Lower lobe of right lung (tissue), 2 donors: ENCODE measurements at regions not wholly inside any gene's neighbourhood (a gene's known extent, or its start where the extent isn't known, plus 50 kb on each side); places are given as distances from the start of the nearest gene placed in this dataset.
"Not testable (repeated sequence)": the region's sequence is repeated elsewhere in the genome, so short reads cannot be mapped to it uniquely, and the experiment has no call there.

Experiments
- ATAC-seq, 2 donors: fragments of 200-7000 bp; cut with Tn5 transposase; one replicate each; pipeline ENCODE4 v1.9.1; 2020 to 2022; ENCODE audit warnings: mild to moderate bottlenecking in 2 of 2, moderate library complexity in 2 of 2
- DNase-seq: peaks from one replicate; pipeline ENCODE4 v3.0.0-alpha.2; 2020
- H3K27ac ChIP-seq: fragments of 200-600 bp; one replicate; pipeline ENCODE4 v1.8.0; 2022
- H3K27me3 ChIP-seq: fragments of 200-600 bp; one replicate; pipeline ENCODE4 v1.8.0; 2022; ENCODE audit warnings: low read depth
- H3K36me3 ChIP-seq: fragments of 200-600 bp; one replicate; pipeline ENCODE4 v1.8.0; 2022; ENCODE audit warnings: mild to moderate bottlenecking
- H3K4me1 ChIP-seq: fragments of 200-600 bp; one replicate; pipeline ENCODE4 v1.8.0; 2022
- H3K4me3 ChIP-seq: fragments of 200-600 bp; one replicate; pipeline ENCODE4 v1.8.0; 2022; ENCODE audit warnings: mild to moderate bottlenecking
- H3K9me3 ChIP-seq: fragments of 200-600 bp; one replicate; pipeline ENCODE4 v1.8.0; 2022
- intact Hi-C: fragments of 100-400 bp; cut with DNase I; formaldehyde crosslinking; loops from one replicate; pipeline ENCODE4 v1.11.0; 2022
- TF ChIP-seq, protein P1 (sequence below): fragments of 200-600 bp; IDR thresholded peaks from one replicate; pipeline ENCODE4 v1.8.0; 2022; ENCODE audit warnings: antibody characterized with exemption, mild to moderate bottlenecking
- donor health status: DM: no; HTN: yes; CAD: no; lungs with severe emphysema.

DNA sequence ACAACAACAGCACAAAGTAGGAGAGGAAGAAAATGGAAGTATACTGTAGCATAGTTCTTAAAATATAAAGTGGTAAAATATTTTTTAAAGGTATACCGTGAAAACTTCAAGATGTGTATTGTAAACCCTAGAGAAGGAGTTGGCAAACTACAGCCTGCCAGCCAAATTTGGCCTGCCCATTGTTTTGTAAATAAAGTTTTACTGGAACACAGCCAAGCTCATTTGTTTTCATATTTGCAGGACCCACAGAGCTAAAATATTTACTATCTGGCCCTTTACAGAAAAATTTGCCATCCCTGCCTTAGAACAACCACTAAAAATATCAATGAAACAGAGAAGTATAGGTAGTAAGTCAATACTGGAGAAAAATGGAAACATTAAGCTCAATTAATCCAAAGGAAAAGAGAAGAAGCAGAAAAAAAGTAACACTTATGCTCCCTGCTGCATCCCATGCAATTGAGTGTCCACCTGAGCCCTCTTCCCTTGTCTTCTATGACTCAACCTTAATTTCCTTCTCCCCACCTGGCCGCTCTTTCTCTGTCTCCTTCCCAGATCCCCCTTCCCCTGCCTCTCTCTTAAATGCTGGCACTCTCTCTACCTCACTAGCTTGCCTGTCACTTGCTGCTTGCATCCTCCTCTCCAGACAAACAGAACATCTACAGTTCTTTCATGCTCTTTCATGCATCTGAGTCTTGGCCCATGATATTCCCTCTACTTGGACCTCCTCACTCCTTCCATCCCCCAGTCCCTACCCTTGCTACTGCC, 50.6 kb upstream of the FER start:
- Histone ChIP-seq H3K4me1 (no peaks in the 10 kb centered on the region), H3K9me3 (no peaks in the 10 kb centered on the region), H3K36me3 (no peaks in the 10 kb centered on the region), H3K27ac (no peak overlapping the region), H3K27me3 (no peaks in the 10 kb centered on the region), H3K4me3 (no peak overlapping the region)
- intact Hi-C loops: no loop called here
- TF ChIP-seq, protein P1, sequence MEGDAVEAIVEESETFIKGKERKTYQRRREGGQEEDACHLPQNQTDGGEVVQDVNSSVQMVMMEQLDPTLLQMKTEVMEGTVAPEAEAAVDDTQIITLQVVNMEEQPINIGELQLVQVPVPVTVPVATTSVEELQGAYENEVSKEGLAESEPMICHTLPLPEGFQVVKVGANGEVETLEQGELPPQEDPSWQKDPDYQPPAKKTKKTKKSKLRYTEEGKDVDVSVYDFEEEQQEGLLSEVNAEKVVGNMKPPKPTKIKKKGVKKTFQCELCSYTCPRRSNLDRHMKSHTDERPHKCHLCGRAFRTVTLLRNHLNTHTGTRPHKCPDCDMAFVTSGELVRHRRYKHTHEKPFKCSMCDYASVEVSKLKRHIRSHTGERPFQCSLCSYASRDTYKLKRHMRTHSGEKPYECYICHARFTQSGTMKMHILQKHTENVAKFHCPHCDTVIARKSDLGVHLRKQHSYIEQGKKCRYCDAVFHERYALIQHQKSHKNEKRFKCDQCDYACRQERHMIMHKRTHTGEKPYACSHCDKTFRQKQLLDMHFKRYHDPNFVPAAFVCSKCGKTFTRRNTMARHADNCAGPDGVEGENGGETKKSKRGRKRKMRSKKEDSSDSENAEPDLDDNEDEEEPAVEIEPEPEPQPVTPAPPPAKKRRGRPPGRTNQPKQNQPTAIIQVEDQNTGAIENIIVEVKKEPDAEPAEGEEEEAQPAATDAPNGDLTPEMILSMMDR: no peak
- no peak for ATAC-seq
- no peak for DNase-seq

GRCh38 chr5:108696407-108696806, 51.3 kb upstream of the FER start:
- Histone ChIP-seq H3K36me3 (no peaks in the 10 kb centered on the region), H3K27ac (no peak overlapping the region), H3K4me3 (no peak overlapping the region), H3K4me1 (no peaks in the 10 kb centered on the region), H3K27me3 (no peaks in the 10 kb centered on the region), H3K9me3 (no peaks in the 10 kb centered on the region)
- intact Hi-C loops: no loop called here
- TF ChIP-seq, protein P1: no peak
- ATAC-seq (no peak), DNase-seq (no peak)

DNA sequence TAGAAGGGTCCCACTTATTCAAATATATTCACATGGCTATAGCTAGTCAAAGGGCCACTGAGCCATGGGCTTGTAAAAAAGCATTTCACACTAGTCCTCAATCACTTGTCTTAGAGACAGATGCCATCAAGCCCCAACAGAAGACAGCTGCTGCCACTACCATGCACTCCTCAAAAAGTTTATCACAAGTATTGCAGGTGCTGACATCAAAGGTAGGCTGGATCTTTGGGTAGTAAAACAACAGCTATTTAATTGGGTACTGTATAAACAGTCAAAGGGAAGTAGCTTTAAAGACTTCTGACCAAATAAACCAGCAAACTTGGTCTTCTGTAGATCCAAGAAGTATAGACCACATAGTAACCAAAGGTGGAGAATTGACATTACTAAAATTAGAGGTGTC, 59.2 kb upstream of the FER start:
- intact Hi-C loops: no loop called here
- DNase-seq: no peak
- H3K36me3 ChIP-seq: no peaks in the 10 kb centered on the region
- ATAC-seq: no peak
- H3K4me1 ChIP-seq: no peaks in the 10 kb centered on the region
- no peak overlapping the region for H3K27ac ChIP-seq
- no peak overlapping the region for H3K4me3 ChIP-seq
- no peaks in the 10 kb centered on the region for H3K27me3 ChIP-seq
- TF ChIP-seq, protein P1: no peak
- H3K9me3 ChIP-seq: no peaks in the 10 kb centered on the region

GRCh38 chr5:108687595-108688200, 60.0 kb upstream of the FER start:
- TF ChIP-seq, protein P1: no peak
- no peak for DNase-seq
- intact Hi-C loops: no loop called here
- Histone ChIP-seq H3K4me3 (no peak overlapping the region), H3K9me3 (no peaks in the 10 kb centered on the region), H3K27me3 (no peaks in the 10 kb centered on the region), H3K4me1 (no peaks in the 10 kb centered on the region), H3K27ac (no peak overlapping the region), H3K36me3 (no peaks in the 10 kb centered on the region)
- ATAC-seq: no peak

DNA sequence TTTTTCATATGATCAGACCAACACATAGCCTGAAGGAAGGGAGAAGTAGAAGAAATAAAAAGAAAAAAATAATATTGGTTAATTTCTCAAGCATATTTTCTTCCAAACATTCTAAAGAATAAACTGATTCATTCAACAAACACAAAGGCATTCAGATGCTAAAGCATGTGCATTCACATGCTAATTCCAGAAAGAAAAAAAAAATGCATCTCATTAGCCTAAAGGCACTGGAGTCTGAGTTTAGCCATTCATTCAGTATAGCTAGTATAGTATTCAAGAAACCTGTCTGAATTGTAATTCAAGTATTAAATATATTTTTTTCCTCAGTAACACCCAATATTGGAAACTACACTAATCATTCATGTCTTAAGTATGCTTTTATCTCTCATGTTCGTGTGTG, 61.0 kb upstream of the FER start:
- intact Hi-C loops: no loop called here
- H3K9me3 ChIP-seq: no peaks in the 10 kb centered on the region
- DNase-seq (no peak), ATAC-seq (no peak)
- H3K27ac ChIP-seq: no peak overlapping the region
- no peaks in the 10 kb centered on the region for H3K27me3 ChIP-seq
- TF ChIP-seq, protein P1: no peak
- H3K4me3 ChIP-seq: no peak overlapping the region
- peaks cover 1% of the 10 kb centered on the region for H3K4me1 ChIP-seq
- no peaks in the 10 kb centered on the region for H3K36me3 ChIP-seq

DNA sequence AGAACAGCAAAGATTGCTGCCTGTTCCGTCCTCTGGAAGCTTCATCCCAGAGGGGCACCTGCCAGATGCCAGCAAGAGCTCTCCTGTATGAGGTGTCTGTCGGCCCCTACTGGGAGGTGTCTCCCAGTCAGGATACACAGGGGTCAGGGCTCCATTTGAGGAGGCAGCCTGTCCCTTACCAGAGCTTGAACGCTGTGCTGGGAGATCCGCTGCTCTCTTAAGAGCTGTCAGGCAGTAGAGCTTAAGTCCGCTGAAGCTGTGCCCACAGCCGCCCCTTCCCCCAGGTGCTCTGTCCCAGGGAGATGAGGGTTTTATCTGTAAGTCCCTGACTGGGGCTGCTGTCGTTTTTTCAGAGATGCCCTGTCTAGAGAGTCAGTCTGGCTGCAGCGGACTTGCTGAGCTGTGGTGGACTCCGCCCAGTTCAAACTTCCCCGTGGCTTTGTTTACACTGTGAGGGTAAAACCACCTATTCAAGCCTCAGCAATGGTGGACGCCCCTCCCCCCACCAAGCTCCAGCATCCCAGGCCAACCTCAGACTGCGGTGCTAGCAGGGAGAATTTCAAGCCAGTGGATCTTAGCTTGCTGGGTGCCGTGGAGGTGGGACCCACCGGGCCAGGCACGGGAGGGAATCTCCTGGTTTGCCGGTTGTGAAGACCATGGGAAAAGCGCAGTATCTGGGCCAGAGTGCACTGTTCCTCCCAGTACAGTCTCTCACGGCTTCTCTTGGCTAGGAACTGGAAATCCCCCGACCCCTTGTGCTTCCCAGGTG, 62.1 kb upstream of the FER start:
- ATAC-seq (peak; percentile 37 to 44), DNase-seq (peak; percentile 46)
- intact Hi-C loops, H3K4me1 ChIP-seq, H3K36me3 ChIP-seq, H3K27me3 ChIP-seq, H3K9me3 ChIP-seq, H3K27ac ChIP-seq, H3K4me3 ChIP-seq: not testable (repeated sequence)
